Iris pigment epithelial cell (primary cell): ENCODE measurements at regions not wholly inside any gene's neighbourhood (a gene's known extent, or its start where the extent isn't known, plus 50 kb on each side); places are given as distances from the start of the nearest gene placed in this dataset.

Source experiments
- DNase-seq: peaks from one replicate; pipeline ENCODE4 v3.0.0-alpha.2; 2011; ENCODE audit warnings: low read depth

- peak; percentile 88 for DNase-seq
Observed at GRCh38 chr6:168157272-168158212, 78.5 kb upstream of the FRMD1 start.

- no peak for DNase-seq
Observed at GRCh38 chr6:168156742-168157265, 77.8 kb upstream of the FRMD1 start.

- no peak for DNase-seq
Observed at GRCh38 chr6:168155821-168156741, 77.1 kb upstream of the FRMD1 start.

GRCh38 chr6:168155193-168155592 is 76.2 kb upstream of the FRMD1 start:
- DNase-seq, result peak; percentile 35

GRCh38 chr6:168154263-168154917 is 75.4 kb upstream of the FRMD1 start:
- DNase-seq, result no peak

- no peak for DNase-seq
Observed at GRCh38 chr6:168153553-168153952, 74.5 kb upstream of the FRMD1 start.

- DNase-seq, result no peak
Observed at GRCh38 chr6:168152980-168153379, 74.0 kb upstream of the FRMD1 start.

- no peak for DNase-seq
Observed at GRCh38 chr6:168152306-168152963, 73.4 kb upstream of the FRMD1 start.

GRCh38 chr6:168150551-168151320 is 71.7 kb upstream of the FRMD1 start:
- no peak for DNase-seq

- no peak for DNase-seq
Observed at GRCh38 chr6:168149015-168149414, 70.0 kb upstream of the FRMD1 start.

GRCh38 chr6:168148231-168148849 is 69.3 kb upstream of the FRMD1 start:
- DNase-seq, result no peak

GRCh38 chr6:168147205-168147738 is 68.3 kb upstream of the FRMD1 start:
- DNase-seq, result no peak

GRCh38 chr6:168145747-168146596 is 67.0 kb upstream of the FRMD1 start:
- no peak for DNase-seq

- no peak for DNase-seq
Observed at GRCh38 chr6:168139121-168139520, 60.1 kb upstream of the FRMD1 start.

GRCh38 chr6:168138436-168138835 is 59.4 kb upstream of the FRMD1 start:
- DNase-seq, result no peak

GRCh38 chr6:168137024-168137423 is 58.0 kb upstream of the FRMD1 start:
- no peak for DNase-seq

GRCh38 chr6:168136622-168137021 is 57.6 kb upstream of the FRMD1 start:
- no peak for DNase-seq

GRCh38 chr6:168136001-168136400 is 57.0 kb upstream of the FRMD1 start:
- DNase-seq, result no peak
